Loucy (cell line): ENCODE measurements at regions not wholly inside any gene's neighbourhood (a gene's known extent, or its start where the extent isn't known, plus 50 kb on each side); places are given as distances from the start of the nearest gene placed in this dataset.

Source experiments
- H2AFZ ChIP-seq: fragments of 200-600 bp; sonication (generic); 2 replicates; pipeline ENCODE4 v1.6.0; 2016; ENCODE audit warnings: antibody characterized with exemption, mild to moderate bottlenecking, low read length, moderate library complexity
- H3F3A ChIP-seq: fragments of 200-600 bp; 2 replicates; pipeline ENCODE4 v1.6.0; 2016; ENCODE audit warnings: antibody characterized with exemption, low read depth, mild to moderate bottlenecking
- H3K27me3 ChIP-seq: fragments of 200-600 bp; sonication (generic); 2 replicates; pipeline ENCODE4 v1.6.1; 2014; ENCODE audit warnings: low read length, mild to moderate bottlenecking; ENCODE audit not compliant: insufficient read depth, poor library complexity, severe bottlenecking
- H3K36me3 ChIP-seq: fragments of 200-600 bp; sonication (generic); 2 replicates; pipeline ENCODE4 v1.6.1; 2016; ENCODE audit warnings: low read length; ENCODE audit not compliant: insufficient read depth
- H3K4me1 ChIP-seq: fragments of 200-600 bp; sonication (generic); 2 replicates; pipeline ENCODE4 v1.5.1; 2014; ENCODE audit warnings: low read length, mild to moderate bottlenecking; ENCODE audit not compliant: insufficient read depth, poor library complexity, severe bottlenecking
- H3K4me2 ChIP-seq: fragments of 200-600 bp; sonication (generic); 2 replicates; pipeline ENCODE4 v1.6.0; 2014; ENCODE audit warnings: antibody characterized with exemption, low read length, low read depth, mild to moderate bottlenecking; ENCODE audit not compliant: poor library complexity, severe bottlenecking
- H3K4me3 ChIP-seq: fragments of 200-600 bp; sonication (generic); 2 replicates; pipeline ENCODE4 v1.5.1; 2014; ENCODE audit warnings: low read length, mild to moderate bottlenecking, mixed read lengths; ENCODE audit not compliant: poor library complexity, severe bottlenecking
- H3K79me2 ChIP-seq: fragments of 200-600 bp; sonication (generic); 2 replicates; pipeline ENCODE4 v1.6.1; 2014; ENCODE audit warnings: low read length; ENCODE audit not compliant: insufficient read depth
- H3K9ac ChIP-seq: fragments of 200-600 bp; sonication (generic); 2 replicates; pipeline ENCODE4 v1.6.0; 2014; ENCODE audit warnings: mild to moderate bottlenecking, low read depth, low read length, moderate library complexity; ENCODE audit not compliant: poor library complexity, severe bottlenecking
- H3K9me2 ChIP-seq: fragments of 200-600 bp; sonication (generic); replicated peaks from 2 replicates; pipeline ENCODE4 v1.6.1; 2016; ENCODE audit warnings: low read depth, low read length, mixed read lengths
- H3K9me3 ChIP-seq: fragments of 200-600 bp; sonication (generic); 2 replicates; pipeline ENCODE4 v1.6.1; 2014; ENCODE audit warnings: mild to moderate bottlenecking, antibody characterized with exemption, low read length, low read depth; ENCODE audit not compliant: insufficient read depth
- H4K20me1 ChIP-seq: fragments of 200-600 bp; sonication (generic); 2 replicates; pipeline ENCODE4 v1.6.0; 2014; ENCODE audit warnings: antibody characterized with exemption, low read length, mild to moderate bottlenecking; ENCODE audit not compliant: insufficient read depth, poor library complexity, severe bottlenecking
- CTCF ChIP-seq: fragments of 200-600 bp; sonication (generic); conservative IDR thresholded peaks from 2 replicates; pipeline ENCODE4 v1.5.1; 2014; ENCODE audit warnings: mild to moderate bottlenecking, antibody characterized with exemption, low read length
- EZH2phosphoT487 ChIP-seq: fragments of 200-600 bp; IDR thresholded peaks from 2 replicates; pipeline ENCODE4 v1.6.1; 2018; ENCODE audit warnings: antibody characterized with exemption, mild to moderate bottlenecking, moderate library complexity, borderline replicate concordance

- no peaks in the 10 kb centered on the region for H3F3A ChIP-seq
- TF ChIP-seq EZH2phosphoT487 (no peak), CTCF (no peak)
- H3K27me3 ChIP-seq = no peaks in the 10 kb centered on the region
- H3K4me1 ChIP-seq = peaks cover 3% of the 10 kb centered on the region
- no peaks in the 10 kb centered on the region for H3K36me3 ChIP-seq
- H4K20me1 ChIP-seq = no peaks in the 10 kb centered on the region
- H3K79me2 ChIP-seq = no peaks in the 10 kb centered on the region
- H3K9me3 ChIP-seq = no peaks in the 10 kb centered on the region
- H3K4me2 ChIP-seq = no peak overlapping the region
- H3K4me3 ChIP-seq = no peak overlapping the region
- H3K9ac ChIP-seq = no peak overlapping the region
- H2AFZ ChIP-seq = no peak overlapping the region
- no peaks in the 10 kb centered on the region for H3K9me2 ChIP-seq
Observed at GRCh38 chr6:139701003-139701402, 326.6 kb upstream of the CITED2 start.

- Histone ChIP-seq H3F3A (no peaks in the 10 kb centered on the region), H4K20me1 (no peaks in the 10 kb centered on the region), H3K79me2 (no peaks in the 10 kb centered on the region), H3K9me3 (no peaks in the 10 kb centered on the region), H3K9ac (no peak overlapping the region), H3K4me1 (peaks cover 5% of the 10 kb centered on the region), H3K4me2 (no peak overlapping the region), H3K27me3 (no peaks in the 10 kb centered on the region), H3K9me2 (no peaks in the 10 kb centered on the region), H3K4me3 (no peak overlapping the region), H2AFZ (no peak overlapping the region), H3K36me3 (no peaks in the 10 kb centered on the region)
- TF ChIP-seq EZH2phosphoT487 (no peak), CTCF (no peak)
Observed at GRCh38 chr6:139699911-139700310, 325.5 kb upstream of the CITED2 start.

GRCh38 chr6:139699335-139699734 lies 324.9 kb upstream of the CITED2 start:
- H3K9ac ChIP-seq = no peak overlapping the region
- no peaks in the 10 kb centered on the region for H3F3A ChIP-seq
- no peak overlapping the region for H3K4me3 ChIP-seq
- no peaks in the 10 kb centered on the region for H3K9me3 ChIP-seq
- H3K27me3 ChIP-seq = no peaks in the 10 kb centered on the region
- no peaks in the 10 kb centered on the region for H3K9me2 ChIP-seq
- H3K79me2 ChIP-seq = no peaks in the 10 kb centered on the region
- H2AFZ ChIP-seq = no peak overlapping the region
- no peak overlapping the region for H3K4me2 ChIP-seq
- H3K36me3 ChIP-seq = no peaks in the 10 kb centered on the region
- TF ChIP-seq EZH2phosphoT487 = no peak
- no peak for TF ChIP-seq CTCF
- H4K20me1 ChIP-seq = no peaks in the 10 kb centered on the region
- H3K4me1 ChIP-seq = peaks cover 5% of the 10 kb centered on the region
